Adrenal gland (tissue), 5 donors: ENCODE measurements at regions not wholly inside any gene's neighbourhood (a gene's known extent, or its start where the extent isn't known, plus 50 kb on each side); places are given as distances from the start of the nearest gene placed in this dataset.

Experiments
- CTCF ChIP-seq, 6 experiments: fragments of 450-650 bp in 4 of 6; fragments of 200-600 bp in 2 of 6; sonication (generic) in 1 of 6; IDR thresholded peaks; 1 replicate in 5 of 6; 2 replicates in 1 of 6; pipeline versions ENCODE4 v1.5.1 to v1.8.0; 2016 to 2021; ENCODE audit warnings: antibody characterized with exemption in 6 of 6, mild to moderate bottlenecking in 2 of 6, moderate library complexity in 1 of 6
- POLR2A ChIP-seq, 2 donors: fragments of 450-650 bp; IDR thresholded peaks; one replicate each; pipeline ENCODE4 v1.6.1; 2017; ENCODE audit warnings: antibody characterized with exemption in 2 of 2, mild to moderate bottlenecking in 2 of 2, moderate library complexity in 1 of 2
- donor health status: DM: no; HTN: no; CAD: no.

- TF ChIP-seq CTCF (IDR thresholded peaks at IDR 0.05), result no peak
- TF ChIP-seq POLR2A (IDR thresholded peaks at IDR 0.05), result no peak
These were observed 2017.3 kb downstream of the LRRC4C start for GRCh38 chr11:39442177-39442576.
